GM19035 (cell line): ENCODE measurements at regions not wholly inside any gene's neighbourhood (a gene's known extent, or its start where the extent isn't known, plus 50 kb on each side); places are given as distances from the start of the nearest gene placed in this dataset.

Source experiments
- ATAC-seq: cut with Tn5 transposase; IDR thresholded peaks from one replicate; pipeline ENCODE4 v1.9.1; 2021; ENCODE audit not compliant: unreplicated experiment

DNA sequence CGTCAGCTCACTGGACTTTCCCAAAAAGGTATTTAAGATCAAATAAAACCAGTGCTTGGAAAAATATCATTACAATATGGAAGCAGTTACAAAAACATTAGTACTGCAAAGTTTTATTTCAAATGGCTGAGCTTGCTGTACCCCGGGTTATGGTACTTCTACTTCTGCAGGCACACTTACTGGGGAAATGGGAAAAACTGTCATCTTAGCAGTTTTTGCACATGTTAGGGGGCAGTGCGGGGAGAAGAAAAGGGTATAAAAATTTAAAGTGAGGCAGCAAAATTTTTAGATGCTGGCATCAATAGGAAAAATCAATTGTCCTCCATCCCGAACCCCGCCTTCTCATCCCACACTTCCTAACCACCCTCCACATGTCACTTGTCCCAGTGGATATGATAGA lies 133.4 kb downstream of the ATG4C start:
- no peak for ATAC-seq

DNA sequence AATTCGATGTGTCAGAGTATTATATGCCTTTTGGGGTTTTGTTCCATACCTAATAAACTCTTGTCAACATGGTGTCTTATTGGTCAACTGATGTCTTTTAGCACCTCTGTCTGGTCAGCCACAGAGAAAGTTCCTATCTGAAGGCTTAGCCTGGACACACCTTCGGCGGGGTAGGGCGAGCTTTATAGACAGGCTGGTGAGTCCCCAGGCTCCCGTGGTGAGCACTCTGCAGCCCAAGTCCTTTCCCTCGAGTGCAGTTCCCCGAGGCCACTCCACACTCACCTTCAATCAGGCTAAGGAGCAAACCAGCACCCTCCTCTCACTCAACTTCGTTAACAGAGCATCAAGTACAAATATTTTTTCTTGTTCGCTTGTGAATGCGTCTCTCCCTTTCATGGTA lies 133.9 kb downstream of the ATG4C start:
- ATAC-seq, result no peak

DNA sequence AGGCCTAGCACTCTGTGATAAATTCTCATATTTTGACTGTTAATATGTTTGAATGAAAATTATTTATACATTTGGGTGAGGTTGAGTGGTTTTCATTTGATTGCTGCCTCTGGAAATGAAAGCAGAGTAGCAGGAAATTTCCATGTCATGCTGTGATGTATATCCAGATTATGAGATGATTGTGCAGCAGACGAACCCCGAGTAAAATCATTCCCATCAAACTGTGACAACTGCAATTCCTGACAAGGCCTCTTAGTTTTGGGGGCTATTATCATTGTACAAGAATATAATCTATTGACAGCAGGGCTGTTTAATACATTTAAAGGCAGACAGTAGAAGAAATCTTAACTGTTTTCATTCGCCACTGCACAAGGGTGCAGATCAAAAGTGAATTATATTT lies 134.8 kb downstream of the ATG4C start:
- ATAC-seq, result no peak

DNA sequence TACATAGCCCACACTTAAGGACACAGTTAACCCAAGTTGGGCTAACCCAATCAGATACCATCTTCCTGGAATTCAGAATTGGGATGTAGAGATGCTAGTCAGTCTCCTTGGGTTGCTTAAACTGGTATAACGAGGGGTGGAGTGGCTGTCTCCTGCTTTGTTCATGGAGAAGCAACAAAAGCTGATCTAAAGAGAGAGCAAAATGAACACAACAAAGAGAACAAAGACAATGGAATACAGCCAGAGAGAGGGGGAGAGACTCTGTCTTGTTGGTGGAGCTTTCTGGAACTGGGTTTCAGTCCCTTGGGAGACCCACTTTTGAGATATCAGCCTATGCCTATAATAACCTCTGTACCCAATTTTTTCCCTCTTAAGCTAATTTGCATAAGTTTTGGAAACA lies 138.1 kb downstream of the ATG4C start:
- ATAC-seq, result no peak

DNA sequence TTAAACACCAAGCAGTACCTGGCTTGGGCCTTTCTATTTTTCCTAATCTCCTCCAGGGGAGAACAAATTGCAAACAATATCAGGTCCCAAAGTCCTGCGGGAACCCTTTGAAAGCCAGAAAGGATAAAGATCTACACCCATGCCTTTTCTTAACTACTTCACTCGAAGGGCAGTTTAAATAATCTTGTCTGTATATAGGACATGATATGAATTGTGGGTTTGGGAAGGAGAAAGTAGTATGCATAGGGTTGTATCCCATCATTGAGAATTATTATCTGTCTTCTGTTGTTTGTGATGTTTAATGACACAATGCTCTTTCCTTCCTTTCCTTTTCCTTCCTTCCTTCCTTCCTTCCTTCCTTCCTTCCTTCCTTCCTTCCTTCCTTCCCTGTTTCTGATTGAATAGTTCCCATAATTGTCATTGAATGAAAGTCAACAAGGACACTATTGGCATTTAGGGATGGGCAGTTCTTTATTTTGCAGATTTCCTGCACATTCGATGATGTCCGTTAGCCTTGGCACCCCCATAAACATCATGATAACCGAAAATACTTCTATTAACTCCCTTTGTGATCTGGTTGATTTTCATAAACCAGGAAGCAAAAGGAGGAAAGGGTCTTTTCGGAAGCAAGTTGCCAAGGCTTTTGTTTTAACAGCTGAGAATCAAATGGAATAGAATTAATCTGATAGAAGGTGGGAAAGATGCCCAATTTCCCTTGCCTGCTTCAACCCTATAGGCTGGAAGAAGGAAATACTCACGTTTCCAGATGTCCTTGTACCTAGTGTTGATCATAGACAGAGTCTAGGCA lies 141.3 kb downstream of the ATG4C start:
- ATAC-seq, result no peak

DNA sequence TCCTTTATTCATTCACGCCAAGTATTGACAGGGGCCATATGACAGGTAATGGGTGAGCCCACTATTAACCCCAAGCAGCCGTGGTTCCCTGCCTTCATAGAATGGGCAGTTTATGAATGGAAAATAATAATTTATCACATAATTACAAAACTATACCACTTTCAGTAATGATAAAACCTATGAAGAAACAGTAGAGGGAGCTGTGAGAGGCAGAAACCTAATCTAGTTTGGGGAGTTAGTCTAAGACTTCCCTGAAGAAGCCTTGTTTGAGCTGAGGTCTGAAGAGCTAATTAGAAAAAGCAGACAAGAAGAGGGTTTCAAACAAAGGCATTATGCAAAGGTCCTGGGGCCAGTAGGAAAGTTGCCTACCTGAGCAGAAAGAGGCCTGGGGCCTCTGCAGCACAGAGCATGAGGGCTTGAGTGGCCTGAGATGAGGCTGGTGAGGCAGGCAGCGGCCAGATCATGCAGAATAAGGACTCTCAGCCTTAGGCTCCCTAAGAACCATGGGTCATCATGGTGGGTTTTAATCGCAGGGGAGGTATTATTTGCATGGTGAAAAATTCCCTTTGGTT lies 142.8 kb downstream of the ATG4C start:
- no peak for ATAC-seq

DNA sequence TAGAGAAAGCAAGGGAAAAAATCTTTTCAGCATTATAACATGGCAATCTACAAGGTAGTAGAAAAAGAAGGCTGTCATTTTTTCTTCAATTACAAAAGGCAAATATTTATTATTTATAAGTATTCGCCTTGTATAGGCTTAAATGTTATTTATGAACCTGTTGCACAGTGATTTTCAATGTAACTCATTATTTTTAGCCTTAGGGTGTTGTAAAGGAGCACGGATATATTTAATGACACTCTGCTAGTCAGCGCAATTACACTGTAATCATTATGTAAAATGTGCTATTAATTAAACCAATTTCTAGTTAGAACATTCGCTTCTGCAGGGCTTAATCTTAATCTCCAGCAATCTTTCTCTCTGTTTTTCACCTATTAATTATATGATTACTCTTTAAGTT lies 145.0 kb downstream of the ATG4C start:
- ATAC-seq, result no peak

DNA sequence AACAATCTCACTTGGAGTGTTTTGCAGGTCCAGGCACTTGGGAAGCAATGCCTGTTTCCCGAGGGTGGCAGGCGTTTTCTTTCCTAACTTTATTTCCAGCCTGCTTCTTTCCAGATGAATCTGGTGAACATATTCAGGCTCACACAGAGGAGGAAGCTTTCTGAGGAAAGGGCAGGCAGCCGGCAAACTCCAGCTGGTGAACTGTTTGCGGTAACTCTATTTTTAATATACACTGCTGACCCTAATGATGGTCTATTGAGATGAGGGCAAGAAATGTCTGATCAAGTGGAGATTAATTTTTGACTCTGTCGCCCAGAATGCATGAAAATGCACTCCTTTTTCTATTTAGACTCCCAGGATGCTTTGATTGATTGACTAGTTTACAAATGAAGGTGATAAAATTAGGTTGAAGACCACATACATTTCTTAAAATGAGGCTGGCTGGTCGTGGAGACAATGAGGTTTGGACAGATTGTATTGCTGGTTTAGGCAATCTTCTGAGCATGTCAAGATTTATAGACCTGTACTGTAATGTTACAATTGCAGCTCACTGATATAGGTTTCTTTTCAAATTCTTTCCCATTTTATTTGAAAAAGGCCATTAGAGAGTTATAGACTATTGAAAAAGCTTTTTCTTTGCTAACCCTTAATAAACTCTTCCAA lies 153.8 kb downstream of the ATG4C start:
- ATAC-seq, result no peak

DNA sequence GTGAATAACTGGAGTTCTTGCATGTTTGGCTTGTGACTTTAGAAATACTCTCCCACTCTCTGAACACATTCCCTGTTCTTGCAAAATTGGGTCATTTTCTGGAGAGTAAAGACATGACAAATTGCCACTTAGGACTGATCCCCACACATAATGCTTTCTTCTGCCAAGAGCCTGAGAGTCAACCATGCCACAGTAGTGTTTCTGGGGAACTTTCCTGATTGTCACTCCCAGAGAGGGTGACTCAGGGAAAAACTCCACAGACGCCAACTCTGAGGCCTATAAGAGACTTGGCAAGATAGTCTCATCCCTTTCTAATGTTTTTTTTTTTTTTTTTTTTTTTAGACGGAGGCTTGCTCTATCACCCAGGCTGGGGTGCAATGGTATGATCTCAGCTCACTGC lies 157.8 kb downstream of the ATG4C start:
- no peak for ATAC-seq

DNA sequence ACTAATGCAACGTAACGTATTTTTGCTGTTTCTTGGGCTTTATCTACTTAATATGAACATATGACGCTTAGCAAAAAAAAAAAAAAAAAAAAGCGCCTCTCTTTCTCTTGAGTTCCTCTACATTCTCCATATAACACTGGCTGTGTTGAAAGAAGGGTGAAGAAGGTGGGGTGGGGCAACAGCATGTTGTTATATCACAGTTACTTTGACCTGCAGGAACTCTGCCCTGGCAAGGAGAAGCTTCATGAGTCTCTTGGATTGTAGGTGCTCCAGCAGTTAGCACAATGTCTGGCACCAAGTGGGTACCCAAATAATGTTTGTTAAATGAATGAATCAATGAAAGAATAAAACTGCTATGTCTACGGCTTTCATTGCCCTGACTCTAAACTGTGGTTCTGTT lies 162.6 kb downstream of the ATG4C start:
- ATAC-seq, result no peak

DNA sequence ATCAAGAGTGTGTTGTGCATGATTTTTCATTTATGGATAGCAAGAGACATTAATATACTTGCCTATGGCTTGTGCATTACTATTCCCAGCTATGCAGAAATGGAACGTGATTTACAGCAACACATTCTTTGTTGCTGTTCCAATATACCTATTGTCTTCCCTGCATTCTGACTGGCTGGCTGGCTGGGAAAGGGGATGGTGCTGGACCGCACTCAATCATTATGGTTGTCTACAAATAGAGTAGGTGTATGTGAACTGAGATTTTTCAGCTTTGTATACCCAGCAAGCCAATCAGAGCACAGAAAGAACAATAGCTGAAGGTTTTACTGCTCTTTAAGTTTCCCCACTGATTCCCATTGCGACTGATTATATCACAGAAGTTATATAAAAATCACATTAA lies 167.5 kb downstream of the ATG4C start:
- ATAC-seq, result no peak

DNA sequence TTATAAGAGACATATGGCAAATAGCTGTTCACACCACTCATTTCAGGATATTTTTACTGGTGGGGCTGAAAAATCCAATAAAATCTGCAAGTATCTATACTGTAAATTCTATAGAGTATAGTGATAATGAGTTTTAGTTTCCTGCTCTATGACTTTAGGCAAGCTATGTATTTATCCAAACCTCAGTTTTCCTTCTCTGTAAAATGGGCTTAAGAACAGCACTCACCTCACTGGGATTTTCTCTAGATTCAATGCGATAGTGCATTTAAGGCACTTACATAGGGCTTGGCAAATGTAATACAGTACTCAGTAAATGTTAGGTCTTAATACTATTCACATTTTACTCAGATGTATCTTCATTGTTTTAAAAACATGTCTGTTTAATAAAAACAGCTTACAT lies 168.7 kb downstream of the ATG4C start:
- no peak for ATAC-seq

DNA sequence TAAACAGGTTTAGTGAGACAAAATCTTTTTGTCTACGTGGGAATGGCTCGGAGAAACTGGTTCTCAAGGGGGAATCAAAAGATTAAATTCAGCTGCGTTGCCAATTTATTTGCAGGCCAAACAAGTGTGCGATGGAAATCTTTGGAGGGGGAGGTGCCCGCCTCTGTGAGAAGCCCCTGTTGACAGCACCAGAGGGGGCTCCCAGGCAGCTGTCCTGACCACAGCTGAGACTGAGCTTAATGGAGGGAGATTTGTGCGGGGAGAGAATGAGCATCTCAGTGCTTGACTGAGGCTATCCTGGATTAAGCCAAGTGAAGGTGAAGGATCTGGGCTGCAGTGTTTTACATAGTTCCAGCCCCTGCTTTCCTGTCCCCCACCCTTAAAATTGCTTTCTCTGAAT lies 169.7 kb downstream of the ATG4C start:
- ATAC-seq, result no peak

DNA sequence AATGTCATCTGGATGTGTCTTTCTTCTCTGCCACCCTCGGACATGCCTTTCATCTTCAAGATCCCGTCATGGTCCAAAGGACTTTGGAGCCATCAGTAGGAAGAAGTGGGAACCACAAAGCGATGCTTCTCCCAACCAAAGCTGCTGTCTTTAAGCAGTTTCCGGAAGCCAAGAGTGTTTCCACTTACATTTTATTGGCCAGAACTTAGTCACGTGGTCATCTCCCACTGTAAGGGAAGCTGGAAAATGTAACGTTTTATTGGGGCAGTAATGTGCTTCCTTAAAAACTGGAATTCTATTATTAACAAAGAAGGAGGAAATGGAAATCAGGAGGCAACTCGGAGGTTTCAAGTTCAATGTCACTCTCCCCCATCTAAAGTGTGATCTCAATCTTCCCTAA lies 170.8 kb downstream of the ATG4C start:
- ATAC-seq, result no peak

DNA sequence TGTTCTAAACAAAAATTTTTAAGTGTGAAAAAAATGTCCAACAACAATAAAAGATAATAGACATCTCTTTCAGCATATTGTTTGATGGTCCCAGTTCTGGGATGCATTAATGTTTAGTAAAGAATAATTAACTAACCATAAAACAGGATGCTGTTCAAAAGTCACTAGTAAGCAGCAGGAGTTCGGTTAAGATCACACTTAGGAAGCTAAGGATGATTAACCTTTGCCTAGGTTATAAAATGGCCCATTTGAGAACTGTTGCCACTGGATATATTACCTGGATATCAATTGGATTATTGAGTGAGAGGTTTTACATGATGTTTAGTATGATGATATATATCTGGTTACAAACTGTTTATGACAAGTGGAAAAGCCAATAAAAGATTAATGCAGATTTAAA lies 171.7 kb downstream of the ATG4C start:
- no peak for ATAC-seq

DNA sequence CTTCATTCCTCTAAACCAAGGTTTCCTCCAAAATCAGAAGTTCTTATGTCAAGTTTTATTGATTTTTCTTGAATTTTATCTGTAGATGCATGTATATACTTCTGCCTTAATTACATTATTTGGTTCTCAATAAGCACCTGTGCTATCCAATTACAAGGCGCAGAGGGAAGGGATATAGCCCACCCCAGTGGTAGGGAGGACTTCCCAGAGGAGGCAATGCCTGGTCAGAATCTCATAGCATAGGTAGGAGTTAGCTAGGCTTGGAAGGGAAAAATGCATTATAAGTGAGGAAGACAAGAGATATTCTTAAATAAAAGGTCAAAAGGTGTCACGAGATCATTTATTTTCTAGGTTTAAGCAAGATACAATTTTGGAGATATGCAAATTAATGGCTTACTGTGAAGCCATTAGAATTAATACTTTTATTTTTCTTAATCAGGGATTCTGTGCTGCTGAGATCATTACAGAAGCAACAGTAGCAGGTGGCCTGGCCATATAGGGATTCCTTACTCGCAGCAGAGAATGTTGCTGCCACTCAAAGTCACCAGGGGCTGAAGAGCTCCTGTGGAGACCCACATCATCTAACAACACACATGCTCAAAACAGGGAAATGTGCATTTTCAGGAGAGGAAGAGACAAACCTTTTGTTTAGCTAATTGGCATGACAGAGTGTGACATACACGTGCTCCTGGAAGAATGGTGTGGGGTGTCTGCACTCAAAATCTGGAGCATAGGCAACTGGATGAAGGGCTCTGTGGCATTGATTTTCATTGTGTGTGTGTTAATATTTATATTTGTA lies 178.3 kb downstream of the ATG4C start:
- no peak for ATAC-seq

DNA sequence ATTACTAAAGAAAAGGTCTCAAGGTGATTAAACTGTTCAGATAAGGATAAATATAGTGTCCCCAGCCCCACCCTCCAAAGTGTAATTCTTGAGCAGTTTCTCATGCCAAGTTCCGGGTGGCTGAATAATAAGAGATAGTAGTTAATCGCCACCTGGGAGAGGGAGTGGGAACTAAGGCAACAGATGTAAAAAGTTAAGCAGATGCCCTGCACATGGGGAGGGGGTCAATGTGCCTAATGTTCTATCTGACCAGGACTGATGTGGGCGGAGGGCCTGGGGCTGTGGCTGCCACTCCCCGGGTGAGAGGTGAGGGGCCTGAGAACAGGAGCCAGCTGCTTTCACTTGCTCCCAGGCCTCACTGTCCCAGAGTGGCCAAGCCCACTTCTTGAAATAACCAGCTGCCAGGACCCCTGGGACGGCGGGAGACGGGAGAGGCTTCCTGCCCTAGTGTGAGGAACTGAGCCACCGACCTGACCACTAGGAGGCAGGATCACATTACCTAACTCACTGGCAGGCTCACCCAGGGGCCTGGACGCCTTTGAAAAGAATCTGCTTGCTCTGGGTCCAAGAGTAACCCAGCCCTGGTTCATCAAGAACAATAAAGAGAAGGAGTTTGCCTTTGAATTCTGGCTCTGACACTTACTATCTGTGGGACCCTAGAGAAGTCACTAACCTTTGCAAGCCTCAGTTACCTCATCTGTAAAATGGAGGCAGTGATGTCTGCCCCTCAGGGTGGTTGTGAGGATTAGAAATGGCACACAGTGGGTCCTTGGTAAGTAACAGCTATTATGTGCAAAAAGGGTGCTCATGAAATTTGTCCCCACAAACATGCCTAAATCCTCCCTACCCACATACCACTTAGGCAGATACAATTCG lies 179.2 kb downstream of the ATG4C start:
- ATAC-seq, result peak; percentile 69

DNA sequence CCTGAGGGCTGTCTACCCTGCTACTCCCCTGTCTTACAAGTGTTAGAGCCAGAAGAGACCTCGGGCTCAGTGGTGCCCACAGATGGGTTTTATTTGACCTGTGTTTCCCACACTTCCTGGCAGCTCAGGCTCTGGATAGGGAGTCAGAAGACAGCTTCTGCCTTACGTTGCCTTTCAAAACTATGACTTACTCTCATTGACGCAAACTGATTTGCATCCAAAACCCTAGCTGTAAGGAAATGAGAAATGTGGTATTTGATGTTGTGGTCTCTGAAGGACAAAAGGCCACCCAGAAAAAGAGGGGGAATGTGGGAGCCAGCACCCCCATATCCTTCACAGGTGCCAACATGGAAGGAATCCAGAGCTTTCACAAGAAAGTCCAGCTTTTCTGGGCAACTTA lies 180.2 kb downstream of the ATG4C start:
- peak; percentile 57 for ATAC-seq

DNA sequence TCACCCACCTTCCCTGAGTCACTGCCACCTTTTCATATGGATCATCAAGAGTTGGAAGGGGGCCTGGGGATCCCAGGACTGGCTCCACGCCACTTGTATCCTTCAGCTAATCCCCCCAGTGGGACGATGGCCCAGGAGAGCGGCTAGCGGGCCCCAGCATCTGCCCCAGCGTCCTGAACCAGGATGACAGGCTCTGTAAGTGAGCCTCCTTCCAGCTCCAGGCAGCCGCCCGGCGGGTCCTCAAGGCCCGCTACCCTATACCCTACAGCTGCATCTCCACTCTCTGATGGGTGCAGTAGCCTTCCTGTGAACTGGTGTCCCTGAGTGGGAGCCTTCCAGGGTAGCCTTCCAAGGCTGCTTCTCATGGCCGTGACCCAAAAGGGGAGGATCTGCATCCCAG lies 183.1 kb downstream of the ATG4C start:
- no peak for ATAC-seq

DNA sequence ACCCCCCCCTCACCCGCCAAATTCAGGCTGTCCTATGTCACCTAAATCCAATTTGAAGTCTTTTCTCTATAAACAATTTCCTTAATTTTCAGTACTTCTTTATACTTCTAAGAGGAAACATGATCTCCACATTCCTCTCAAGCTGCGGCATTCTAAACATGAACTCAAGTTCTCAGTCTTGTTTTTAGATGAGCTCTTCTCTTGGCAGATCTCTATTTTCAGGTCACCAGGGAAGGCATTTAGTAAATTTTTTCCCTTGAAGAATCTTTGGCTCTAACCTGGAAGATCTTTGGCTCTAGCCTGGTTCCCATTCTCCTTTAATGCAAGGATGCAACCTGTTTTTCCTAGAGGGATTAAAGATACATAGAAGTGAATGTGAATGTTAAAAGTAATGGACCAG lies 193.4 kb downstream of the ATG4C start:
- ATAC-seq, result no peak

DNA sequence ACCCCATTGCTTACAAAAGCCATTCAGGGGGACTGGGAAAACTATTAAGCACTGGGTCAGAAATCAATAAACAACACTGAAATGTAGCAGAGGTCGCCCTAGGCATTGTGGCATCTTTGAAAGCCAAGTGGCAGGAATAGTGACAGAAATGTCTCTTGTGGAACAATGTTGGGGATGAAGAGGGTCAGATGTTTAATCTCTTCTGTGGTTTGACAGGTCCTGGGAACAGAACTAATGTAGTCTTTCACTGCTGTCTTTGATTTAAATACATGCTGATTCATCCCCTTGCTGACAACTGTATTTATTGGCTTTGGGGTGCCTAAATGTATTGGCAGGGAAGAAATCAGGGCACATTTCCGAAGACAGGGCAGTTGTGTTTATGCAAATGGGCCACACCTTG lies 194.8 kb downstream of the ATG4C start:
- ATAC-seq, result no peak
